ENCODE measurements at regions not wholly inside any gene's neighbourhood (a gene's known extent, or its start where the extent isn't known, plus 50 kb on each side); places are given as distances from the start of the nearest gene placed in this dataset.

- TF ChIP-seq, protein P1, sequence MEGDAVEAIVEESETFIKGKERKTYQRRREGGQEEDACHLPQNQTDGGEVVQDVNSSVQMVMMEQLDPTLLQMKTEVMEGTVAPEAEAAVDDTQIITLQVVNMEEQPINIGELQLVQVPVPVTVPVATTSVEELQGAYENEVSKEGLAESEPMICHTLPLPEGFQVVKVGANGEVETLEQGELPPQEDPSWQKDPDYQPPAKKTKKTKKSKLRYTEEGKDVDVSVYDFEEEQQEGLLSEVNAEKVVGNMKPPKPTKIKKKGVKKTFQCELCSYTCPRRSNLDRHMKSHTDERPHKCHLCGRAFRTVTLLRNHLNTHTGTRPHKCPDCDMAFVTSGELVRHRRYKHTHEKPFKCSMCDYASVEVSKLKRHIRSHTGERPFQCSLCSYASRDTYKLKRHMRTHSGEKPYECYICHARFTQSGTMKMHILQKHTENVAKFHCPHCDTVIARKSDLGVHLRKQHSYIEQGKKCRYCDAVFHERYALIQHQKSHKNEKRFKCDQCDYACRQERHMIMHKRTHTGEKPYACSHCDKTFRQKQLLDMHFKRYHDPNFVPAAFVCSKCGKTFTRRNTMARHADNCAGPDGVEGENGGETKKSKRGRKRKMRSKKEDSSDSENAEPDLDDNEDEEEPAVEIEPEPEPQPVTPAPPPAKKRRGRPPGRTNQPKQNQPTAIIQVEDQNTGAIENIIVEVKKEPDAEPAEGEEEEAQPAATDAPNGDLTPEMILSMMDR (IDR thresholded peaks at IDR 0.05): no peak
- TF ChIP-seq, protein P2, sequence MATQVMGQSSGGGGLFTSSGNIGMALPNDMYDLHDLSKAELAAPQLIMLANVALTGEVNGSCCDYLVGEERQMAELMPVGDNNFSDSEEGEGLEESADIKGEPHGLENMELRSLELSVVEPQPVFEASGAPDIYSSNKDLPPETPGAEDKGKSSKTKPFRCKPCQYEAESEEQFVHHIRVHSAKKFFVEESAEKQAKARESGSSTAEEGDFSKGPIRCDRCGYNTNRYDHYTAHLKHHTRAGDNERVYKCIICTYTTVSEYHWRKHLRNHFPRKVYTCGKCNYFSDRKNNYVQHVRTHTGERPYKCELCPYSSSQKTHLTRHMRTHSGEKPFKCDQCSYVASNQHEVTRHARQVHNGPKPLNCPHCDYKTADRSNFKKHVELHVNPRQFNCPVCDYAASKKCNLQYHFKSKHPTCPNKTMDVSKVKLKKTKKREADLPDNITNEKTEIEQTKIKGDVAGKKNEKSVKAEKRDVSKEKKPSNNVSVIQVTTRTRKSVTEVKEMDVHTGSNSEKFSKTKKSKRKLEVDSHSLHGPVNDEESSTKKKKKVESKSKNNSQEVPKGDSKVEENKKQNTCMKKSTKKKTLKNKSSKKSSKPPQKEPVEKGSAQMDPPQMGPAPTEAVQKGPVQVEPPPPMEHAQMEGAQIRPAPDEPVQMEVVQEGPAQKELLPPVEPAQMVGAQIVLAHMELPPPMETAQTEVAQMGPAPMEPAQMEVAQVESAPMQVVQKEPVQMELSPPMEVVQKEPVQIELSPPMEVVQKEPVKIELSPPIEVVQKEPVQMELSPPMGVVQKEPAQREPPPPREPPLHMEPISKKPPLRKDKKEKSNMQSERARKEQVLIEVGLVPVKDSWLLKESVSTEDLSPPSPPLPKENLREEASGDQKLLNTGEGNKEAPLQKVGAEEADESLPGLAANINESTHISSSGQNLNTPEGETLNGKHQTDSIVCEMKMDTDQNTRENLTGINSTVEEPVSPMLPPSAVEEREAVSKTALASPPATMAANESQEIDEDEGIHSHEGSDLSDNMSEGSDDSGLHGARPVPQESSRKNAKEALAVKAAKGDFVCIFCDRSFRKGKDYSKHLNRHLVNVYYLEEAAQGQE (IDR thresholded peaks at IDR 0.05; ENCODE audit: insufficient read depth in 1 of 2, low read depth in 2 of 2, low read length in 1 of 2): no peak
- TF ChIP-seq POLR2AphosphoS5 (IDR thresholded peaks at IDR 0.05; ENCODE audit: low read depth, low read length): no peak
Observed at GRCh38 chr9:16029796-16030363, 477.0 kb downstream of the CCDC171 start.
